A673 (cell line): ENCODE measurements at regions not wholly inside any gene's neighbourhood (a gene's known extent, or its start where the extent isn't known, plus 50 kb on each side); places are given as distances from the start of the nearest gene placed in this dataset.

Experiments used
- EZH2 ChIP-seq: fragments of 200-600 bp; sonication (generic); IDR thresholded peaks from 2 replicates; pipeline ENCODE4 v1.6.1; 2017; ENCODE audit warnings: borderline replicate concordance, low read depth, mild to moderate bottlenecking, mixed read lengths, antibody characterized with exemption, low read length; ENCODE audit not compliant: poor library complexity, severe bottlenecking
- TF ChIP-seq, protein P1 (sequence below): fragments of 300-800, 200-600 bp; sonication (generic); conservative IDR thresholded peaks from 2 replicates; pipeline ENCODE4 v1.5.1; 2017; ENCODE audit warnings: low read depth, mild to moderate bottlenecking, antibody characterized with exemption, low read length, moderate library complexity, mixed read lengths

DNA sequence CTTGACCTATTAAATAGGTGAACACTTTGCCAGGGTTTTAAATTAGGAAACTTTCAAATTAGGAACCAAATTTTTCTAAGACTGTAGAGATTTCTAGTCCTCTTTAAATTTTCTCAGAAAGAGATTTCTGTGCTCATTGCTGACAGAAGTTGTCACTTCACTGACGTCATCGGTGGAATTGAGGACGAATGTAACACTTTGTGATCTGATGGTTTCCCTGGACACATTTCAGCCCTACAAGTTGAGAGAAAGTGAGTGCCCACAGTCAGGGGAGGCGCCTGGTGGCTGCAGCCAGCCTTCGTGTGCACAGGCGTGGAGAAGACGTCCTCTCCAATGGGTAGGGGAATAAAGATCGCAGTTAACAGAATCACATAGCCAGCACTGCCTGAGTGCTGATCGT is 396.5 kb upstream of the TSHZ3 start:
- TF ChIP-seq, protein P1, sequence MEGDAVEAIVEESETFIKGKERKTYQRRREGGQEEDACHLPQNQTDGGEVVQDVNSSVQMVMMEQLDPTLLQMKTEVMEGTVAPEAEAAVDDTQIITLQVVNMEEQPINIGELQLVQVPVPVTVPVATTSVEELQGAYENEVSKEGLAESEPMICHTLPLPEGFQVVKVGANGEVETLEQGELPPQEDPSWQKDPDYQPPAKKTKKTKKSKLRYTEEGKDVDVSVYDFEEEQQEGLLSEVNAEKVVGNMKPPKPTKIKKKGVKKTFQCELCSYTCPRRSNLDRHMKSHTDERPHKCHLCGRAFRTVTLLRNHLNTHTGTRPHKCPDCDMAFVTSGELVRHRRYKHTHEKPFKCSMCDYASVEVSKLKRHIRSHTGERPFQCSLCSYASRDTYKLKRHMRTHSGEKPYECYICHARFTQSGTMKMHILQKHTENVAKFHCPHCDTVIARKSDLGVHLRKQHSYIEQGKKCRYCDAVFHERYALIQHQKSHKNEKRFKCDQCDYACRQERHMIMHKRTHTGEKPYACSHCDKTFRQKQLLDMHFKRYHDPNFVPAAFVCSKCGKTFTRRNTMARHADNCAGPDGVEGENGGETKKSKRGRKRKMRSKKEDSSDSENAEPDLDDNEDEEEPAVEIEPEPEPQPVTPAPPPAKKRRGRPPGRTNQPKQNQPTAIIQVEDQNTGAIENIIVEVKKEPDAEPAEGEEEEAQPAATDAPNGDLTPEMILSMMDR = no peak
- no peak for TF ChIP-seq EZH2
